Neuron (in vitro differentiated cells): ENCODE measurements at regions not wholly inside any gene's neighbourhood (a gene's known extent, or its start where the extent isn't known, plus 50 kb on each side); places are given as distances from the start of the nearest gene placed in this dataset.
"Not testable (repeated sequence)": the region's sequence is repeated elsewhere in the genome, so short reads cannot be mapped to it uniquely, and the experiment has no call there.

Experiments used
- H2AFZ ChIP-seq: one replicate; pipeline ENCODE4 v1.6.1; 2013; ENCODE audit warnings: low read depth, mild to moderate bottlenecking, inconsistent platforms, low read length, moderate library complexity
- H3K27me3 ChIP-seq: one replicate; pipeline ENCODE4 v1.6.1; 2013; ENCODE audit warnings: low read length; ENCODE audit not compliant: insufficient read depth
- H3K36me3 ChIP-seq: one replicate; pipeline ENCODE4 v1.6.1; 2013; ENCODE audit warnings: low read length; ENCODE audit not compliant: insufficient read depth
- H3K4me1 ChIP-seq: one replicate; pipeline ENCODE4 v1.6.1; 2013; ENCODE audit warnings: low read length; ENCODE audit not compliant: insufficient read depth
- H3K4me3 ChIP-seq: 2 replicates; pipeline ENCODE4 v1.5.1; 2013; ENCODE audit warnings: mild to moderate bottlenecking, low read length, moderate library complexity
- H3K9me3 ChIP-seq: one replicate; pipeline ENCODE4 v1.6.1; 2013; ENCODE audit warnings: low read length

GRCh38 chr21:23152130-23152529 is 2153.9 kb downstream of the NCAM2 start:
- no peaks in the 10 kb centered on the region for H3K9me3 ChIP-seq
- H3K36me3 ChIP-seq = no peaks in the 10 kb centered on the region
- H2AFZ ChIP-seq = no peak overlapping the region
- H3K4me3 ChIP-seq = no peak overlapping the region
- no peaks in the 10 kb centered on the region for H3K4me1 ChIP-seq
- H3K27me3 ChIP-seq = no peaks in the 10 kb centered on the region

- H3K4me1 ChIP-seq, H3K27me3 ChIP-seq, H2AFZ ChIP-seq, H3K4me3 ChIP-seq, H3K36me3 ChIP-seq, H3K9me3 ChIP-seq: not testable (repeated sequence)
These were observed 2155.6 kb downstream of the NCAM2 start for GRCh38 chr21:23153842-23154241.

GRCh38 chr21:23155281-23155680 is 2157.1 kb downstream of the NCAM2 start:
- Histone ChIP-seq H3K9me3 (no peaks in the 10 kb centered on the region), H3K4me1 (no peaks in the 10 kb centered on the region), H3K27me3 (no peaks in the 10 kb centered on the region), H3K4me3 (no peak overlapping the region), H2AFZ (no peak overlapping the region), H3K36me3 (no peaks in the 10 kb centered on the region)

GRCh38 chr21:23160914-23161313 is 2162.7 kb downstream of the NCAM2 start:
- Histone ChIP-seq H3K4me1 (no peaks in the 10 kb centered on the region), H3K36me3 (no peaks in the 10 kb centered on the region), H3K4me3 (no peak overlapping the region), H3K27me3 (no peaks in the 10 kb centered on the region), H3K9me3 (no peaks in the 10 kb centered on the region), H2AFZ (no peak overlapping the region)

DNA sequence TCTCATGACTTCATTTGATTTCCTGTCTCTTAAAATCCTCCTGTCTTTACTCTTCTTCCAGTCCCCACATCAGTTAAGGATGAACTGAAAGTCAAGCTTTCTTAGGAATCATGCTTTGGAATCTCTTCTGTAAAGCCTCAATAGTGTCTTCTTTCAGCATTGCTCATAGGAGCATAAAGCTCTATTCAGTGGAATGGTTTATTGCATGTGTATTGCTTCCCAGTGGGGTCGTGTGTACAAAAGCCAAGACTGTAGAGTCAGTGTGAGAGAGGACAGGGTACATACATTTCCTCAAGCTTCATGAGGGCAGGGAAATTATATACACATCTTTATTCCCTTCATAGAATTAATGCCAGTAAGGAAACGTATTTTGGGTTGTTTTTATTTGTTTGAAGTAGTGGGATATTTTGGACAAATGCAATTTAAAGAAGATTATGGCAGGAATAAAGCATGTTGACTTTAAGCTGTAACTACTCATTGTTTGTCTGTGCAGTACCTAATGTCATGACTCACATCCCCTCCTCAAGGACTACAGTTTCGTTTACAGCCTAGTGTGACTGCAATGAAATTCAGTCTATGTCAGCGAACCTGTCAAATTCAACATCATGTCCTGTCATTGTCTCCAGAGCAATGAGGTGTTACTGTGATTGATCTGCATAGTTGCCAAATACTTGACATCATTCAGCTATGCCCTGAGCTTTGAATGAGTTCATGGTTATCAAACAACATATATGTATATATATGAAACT is 2164.2 kb downstream of the NCAM2 start:
- H3K27me3 ChIP-seq = no peaks in the 10 kb centered on the region
- H3K36me3 ChIP-seq = no peaks in the 10 kb centered on the region

More for the DNA sequence above, 2164.2 kb downstream of the NCAM2 start:
- H3K4me3 ChIP-seq = no peak overlapping the region
- no peak overlapping the region for H2AFZ ChIP-seq
- H3K9me3 ChIP-seq = no peaks in the 10 kb centered on the region
- no peaks in the 10 kb centered on the region for H3K4me1 ChIP-seq
